GOT3 (cell line): ENCODE measurements at regions not wholly inside any gene's neighbourhood (a gene's known extent, or its start where the extent isn't known, plus 50 kb on each side); places are given as distances from the start of the nearest gene placed in this dataset.

Experiments used
- DNase-seq: peaks from one replicate; lab custom pipeline; 2025; ENCODE audit warnings: mixed read lengths; lab: John Stamatoyannopoulos, UW

DNA sequence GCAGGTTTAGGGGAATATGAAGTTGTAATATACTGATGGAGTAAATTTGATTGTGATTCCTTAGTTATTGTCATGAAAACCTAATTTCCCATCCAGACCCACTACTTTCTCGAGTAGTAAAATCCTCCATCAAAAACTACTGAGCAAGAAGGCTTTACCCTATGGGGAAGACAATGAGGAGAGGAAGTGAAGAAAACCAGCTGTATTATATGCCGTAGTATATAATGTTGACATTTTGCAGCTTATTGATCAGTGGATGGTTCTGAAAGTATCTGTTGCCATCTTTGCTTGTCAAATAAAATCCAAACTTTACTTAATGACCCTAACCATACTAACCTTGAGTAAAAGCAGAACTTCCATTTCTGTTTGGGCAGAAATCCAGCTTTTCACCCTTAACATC, 292.8 kb upstream of the RAG2 start:
- no peak for DNase-seq

DNA sequence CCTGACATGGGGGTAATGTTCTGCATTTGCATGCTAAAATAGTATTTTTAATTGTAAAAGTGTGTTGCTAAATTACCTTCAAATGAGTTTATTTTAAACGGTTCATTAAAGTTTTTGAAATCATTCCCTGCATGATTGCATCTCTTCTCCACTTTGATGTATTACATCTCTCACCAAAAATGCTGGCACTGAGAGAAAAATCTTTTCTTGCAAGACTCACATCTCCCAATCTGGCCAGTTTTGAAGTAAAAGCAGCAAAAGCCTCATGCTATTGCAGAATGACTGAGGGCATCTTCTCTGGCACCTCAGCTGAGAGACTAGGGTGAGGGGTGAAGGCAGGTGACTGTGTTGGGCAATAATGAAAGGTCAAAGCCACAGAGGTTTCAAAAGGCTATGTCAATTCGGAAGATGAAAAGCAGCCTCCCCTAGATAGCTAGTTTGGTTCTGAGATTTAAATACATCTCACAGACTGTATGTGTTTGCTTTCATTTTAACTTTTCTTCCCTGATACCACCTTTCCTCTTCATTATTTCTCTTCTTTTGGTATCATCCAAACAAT, 292.2 kb upstream of the RAG2 start:
- DNase-seq, result no peak

DNA sequence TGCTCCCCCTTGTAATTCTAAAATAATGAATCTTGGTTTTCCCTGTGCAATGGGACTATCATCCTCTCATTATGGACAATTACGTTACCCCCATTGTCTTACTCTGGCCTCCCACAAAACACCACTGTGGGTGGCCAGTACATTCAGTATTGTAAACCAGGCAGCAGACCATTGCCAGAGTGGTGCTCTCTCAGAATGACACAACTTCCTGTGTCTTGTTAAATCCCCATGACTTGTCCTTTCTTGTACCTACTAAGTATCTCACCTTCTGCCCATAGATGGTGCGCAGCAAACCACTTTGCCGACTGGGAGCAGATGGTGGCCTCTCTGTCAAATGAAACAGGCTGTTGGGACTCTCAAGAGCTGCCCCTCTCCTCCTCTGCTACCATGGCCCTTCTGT, 287.1 kb upstream of the RAG2 start:
- DNase-seq, result no peak

DNA sequence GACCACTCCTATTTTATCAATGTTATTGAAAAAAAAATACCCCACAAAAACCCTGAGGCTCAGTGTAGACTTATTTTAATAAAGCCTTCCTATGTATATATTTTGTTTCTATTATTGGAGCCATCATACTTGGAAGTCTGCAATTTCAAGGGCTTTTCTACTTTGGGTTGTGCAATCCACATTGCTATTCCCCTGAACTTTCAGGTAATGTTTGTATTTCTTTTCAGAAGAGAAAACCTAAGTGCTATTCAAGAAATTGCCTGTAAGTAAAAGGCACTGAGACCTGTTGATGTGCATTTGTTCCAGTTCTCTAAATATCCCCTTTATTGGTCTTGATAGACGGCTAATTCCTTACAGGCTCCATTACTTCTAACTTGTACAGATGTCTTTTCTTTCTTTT, 280.7 kb upstream of the RAG2 start:
- no peak for DNase-seq

DNA sequence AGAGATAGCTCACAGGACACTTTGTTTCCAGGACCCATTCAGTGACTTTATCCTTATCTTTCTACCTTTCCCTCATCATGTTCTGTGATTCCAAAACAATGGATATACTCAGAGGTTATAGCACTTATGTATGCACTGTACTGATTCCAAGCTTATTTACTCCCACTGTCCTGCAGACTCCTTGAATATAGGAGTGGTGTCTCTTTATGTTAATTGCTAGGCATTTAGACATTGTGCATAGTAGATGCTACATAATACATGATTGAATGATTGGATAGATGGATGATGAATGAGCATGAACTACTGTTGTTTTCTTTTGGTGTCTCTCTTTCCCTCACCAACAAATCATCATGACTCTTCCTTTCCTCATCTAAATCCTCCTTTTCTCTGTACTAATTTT, 279.1 kb upstream of the RAG2 start:
- DNase-seq, result no peak

DNA sequence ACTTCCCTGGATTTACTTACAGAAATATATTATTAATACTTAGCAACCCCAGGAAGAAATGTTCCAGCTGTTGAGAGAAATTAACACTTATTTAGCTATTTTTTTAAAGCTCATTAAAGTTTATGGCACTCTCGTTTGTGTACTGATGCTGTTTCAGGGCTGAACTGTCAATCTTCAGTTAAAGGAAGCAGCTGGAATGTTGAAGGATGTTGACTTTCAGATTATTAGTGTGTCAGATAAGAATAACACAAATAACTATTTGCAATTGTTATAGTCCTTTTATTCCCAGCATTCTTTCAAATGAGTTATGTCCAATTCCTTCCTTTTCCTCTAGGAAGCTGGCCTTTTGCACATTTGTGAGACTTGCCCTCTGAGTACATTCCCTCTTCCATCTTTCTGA, 278.2 kb upstream of the RAG2 start:
- DNase-seq, result no peak

DNA sequence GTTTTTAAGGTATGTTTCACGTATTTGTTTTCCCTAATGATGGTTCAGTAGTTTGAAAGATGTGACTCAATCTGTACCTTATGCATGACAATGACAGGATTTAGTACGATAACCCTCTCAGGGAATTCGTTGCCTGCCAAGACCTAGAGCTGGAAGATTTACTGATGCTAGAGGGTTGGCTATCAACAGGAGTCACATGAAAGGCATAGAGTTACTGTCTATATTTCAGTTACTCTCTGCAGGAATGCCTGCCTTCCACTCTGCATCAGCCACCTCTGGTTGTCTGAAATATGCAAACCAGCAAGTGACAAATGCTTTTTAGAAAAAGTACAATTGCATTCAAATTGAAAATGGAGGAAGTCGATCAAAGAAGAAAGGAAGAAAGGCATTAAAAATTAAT, 276.3 kb upstream of the RAG2 start:
- no peak for DNase-seq

DNA sequence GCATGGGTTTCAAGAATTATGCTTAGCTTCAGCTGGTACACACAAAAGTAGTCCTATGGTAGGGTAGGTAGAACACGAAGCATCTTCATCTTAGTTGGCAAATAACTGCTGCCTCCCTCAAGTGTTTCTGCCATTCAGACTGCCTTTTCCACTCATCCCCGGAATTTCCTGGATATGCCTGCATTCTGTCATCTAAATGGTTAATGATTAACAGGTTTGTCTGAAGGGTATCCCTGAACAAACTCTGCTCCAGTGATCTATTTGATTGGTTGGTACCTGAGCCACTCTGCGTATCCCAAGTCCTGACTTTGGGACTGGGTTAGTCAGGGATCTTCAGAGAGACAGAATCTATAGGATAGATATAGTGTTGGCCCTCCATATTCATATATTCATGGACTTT, 272.3 kb upstream of the RAG2 start:
- DNase-seq, result no peak

DNA sequence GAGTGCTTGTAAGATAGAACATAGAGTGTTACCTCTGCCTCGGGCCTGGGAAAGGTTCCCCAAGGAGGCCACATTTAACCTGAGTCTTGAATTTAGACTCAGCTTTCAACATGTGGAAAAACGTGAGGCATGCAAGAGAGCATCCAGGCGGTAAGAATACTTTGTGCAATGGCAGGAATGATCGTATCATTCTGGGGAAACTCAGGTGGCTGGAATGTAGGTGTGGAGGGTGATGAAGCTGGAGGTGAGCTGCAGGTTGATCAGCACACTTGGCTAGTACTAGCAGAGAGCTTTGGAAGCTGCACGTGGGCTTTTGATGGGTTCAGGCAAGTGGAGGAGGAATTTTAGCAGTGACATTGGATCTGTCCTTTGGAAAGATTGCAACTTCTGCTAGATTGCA, 270.3 kb upstream of the RAG2 start:
- no peak for DNase-seq

DNA sequence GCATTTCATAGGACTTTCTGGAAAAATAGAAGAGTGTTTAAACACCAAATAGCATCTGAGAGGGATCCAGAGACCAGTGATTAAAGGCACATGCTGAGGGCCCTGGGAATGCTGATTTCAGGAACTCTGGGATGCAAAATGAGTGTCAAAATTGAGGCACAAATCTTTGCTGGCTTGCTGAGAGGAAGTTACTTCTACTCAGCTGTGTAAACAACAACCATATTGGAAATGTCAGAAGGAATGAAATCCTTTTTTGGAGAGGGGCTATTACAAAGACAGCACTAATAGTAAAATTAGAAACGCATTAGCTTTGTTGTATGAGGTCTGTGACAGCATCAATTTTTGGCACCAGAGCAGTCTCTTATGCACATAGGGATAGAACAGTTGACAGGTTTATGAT, 267.8 kb upstream of the RAG2 start:
- no peak for DNase-seq

DNA sequence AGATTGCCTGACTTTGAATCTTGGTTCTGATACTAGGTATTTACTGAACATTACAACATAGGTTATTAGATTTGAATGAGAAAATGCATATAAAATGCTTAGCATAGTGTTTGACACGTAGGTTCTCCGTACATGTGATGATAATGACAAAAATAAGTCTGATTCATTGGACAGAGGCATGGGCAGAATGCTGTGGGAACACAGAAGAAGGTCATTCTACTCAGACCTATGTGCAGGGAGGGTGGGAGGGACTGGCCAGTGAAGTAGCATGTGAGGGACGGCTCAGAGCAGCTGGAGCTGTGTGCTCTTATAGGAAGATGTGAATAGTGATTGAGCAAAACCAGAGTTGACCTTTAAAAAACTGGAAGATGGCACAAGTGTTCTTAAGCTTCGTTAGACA, 256.8 kb upstream of the RAG2 start:
- DNase-seq, result no peak

DNA sequence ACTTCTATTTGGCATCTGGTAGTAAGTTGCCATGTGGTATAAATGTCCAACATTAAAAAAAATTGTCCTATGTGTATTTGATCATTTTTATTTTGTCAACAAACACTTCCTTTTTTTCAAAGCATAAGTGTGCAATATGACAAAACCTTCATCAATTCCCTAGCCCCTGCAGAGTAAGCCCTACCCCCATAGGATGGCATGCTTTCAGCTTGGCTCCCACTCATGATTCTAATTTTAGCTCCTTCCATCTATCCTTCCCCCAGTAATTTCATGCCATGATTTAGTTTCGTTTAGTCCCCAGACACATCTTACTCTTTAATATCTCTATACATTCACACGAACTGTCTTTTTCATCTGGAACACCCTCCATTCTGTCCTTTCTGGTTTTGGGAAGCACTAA, 250.6 kb upstream of the RAG2 start:
- no peak for DNase-seq

DNA sequence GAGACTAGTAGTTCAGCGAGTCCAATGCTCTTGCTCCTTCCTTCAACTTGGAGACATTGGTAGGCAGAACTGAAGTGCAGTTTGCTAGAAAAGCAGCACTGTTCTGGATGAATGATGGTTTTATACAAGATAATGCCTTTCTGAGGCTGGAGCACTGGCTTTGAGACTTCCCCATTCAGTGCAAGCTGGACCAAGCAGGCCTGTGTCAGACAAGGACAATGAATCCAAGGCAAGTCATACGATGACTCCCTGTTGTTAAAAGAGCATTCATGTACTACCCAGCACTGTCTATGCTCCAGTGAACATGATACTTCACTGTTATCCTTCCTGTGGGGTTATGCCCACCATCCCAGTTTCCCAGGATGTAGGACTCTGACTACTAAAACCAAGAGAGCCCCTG, 242.3 kb upstream of the RAG2 start:
- no peak for DNase-seq

DNA sequence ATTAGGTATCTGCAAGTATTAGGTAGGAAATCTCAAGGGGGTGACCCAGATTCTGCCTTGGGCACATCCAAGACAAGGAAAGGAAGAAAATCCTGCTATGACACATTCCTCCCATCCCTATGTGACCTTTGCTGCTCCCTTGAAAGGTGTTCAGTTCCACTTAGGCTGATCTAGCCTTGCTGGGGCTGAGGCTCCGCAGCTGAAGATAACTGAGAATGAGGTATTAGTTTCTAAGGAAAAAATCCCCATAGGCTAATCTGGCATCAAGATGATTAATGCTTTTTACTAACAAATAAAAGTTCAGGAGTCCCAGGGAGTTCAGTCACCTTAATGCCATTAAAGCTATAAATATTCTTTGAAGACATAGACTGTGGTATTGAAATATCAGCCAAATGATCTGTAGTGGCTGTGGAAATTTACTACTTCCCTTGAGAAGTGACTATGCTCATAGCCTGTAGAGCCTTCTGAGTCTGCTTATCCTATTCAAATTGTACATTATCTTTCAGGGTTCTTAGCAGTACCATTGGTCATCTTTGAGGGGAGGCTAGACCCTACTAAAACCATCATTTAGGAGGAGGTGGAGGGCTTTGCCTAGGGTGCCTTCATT, 239.9 kb upstream of the RAG2 start:
- DNase-seq, result no peak

DNA sequence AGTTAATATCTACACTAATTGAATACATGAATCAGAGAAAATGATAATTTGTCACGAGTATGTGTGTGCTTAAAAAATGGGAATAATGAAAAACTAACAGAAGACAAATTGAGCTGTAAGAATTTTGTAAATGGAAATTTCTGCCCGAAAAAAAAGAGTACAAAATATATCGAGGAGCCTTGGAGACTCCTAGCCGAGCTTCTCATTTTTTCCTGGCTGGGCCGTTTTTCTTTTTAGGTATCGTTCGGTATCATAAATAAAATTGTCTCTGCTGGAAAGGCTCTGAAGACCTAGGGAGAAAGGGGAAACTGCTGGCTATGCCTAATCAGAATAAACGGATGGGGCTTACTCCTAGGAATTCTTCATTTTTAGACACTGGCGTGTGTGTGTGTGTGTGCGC, 227.2 kb upstream of the RAG2 start:
- DNase-seq, result no peak

DNA sequence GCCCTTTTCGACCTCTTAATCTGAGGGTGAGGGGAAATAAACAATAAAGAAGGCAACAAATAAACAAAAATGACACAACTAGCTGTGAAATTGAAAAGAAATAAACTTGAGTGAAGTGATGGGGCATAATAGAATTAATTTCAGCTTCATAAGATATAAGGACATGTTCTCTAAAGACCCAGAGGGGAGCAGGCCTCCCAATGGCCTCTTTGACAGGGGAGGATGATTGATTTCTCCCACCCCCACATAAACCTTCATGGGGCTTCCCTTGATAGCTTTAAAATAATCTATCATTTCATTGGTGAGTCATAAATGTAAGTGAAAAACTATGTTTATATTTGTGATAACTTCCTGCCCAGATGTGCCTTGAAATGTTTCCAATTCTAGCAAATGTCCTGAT, 226.3 kb upstream of the RAG2 start:
- DNase-seq, result no peak

DNA sequence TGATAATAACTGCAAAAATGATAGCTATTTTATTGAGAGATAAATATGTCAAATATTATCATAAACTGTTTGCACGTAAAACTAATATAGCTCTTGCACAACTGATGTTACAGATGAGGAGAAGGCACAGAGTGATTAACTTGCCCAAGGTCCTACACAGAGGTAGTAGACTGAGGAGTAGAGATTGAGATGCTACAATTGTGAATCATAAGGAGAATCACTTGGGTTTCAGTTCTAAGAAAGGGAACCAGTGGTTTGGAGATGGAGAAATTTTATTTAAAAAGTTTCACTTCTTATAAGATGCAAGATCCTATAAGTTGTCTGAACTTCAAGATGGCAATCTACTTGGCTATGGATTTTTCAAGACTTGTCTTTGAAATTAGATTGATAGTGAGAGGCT, 224.8 kb upstream of the RAG2 start:
- no peak for DNase-seq

DNA sequence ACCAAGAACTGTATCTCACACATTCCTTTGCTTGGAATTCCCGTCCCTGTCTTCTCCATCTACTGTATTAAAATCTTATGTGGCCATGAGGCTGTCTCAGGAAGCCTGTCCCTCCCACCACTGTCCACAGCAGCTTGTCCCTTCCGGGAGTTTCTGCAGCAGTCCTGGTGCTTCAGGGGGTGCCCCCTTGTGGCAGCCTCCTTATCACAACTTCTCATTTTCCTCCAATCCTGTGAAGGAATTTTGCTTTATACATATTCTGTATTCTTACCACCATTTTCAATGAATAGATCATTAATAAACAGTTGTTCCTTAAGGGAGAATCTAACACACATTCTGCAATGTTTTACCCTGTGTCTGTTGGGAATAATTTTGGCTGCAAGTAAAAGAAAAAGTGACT, 220.4 kb upstream of the RAG2 start:
- DNase-seq, result no peak

DNA sequence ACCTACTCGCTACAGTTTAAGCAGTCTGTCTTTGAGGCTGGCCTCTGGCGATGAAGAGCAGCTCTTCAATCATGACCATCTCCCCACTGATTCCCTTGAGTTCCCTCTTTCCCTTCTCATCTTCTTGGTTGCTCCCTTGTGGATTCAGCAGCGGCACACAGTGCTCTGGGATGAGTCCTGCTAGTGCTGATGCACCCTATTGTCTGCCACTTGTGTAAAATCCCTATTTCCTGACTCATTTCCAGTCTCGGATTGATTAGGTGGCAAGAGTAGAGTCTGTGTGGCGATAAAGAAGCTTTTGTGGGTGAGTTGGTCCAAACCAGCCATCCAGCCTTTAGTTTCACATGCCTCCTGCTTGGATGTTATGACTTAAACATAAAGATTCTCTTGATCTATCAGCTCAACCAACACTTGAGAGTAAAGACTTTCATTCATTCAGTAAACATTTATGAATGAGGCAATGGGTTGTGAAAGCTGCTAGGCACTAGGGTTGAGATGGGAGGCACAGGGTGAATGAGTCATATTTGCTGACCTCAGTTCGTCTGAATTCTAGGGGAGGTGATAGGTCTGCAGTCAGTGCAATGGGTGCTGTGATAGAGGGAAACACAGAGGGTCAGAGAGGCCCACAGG, 219.4 kb upstream of the RAG2 start:
- no peak for DNase-seq

DNA sequence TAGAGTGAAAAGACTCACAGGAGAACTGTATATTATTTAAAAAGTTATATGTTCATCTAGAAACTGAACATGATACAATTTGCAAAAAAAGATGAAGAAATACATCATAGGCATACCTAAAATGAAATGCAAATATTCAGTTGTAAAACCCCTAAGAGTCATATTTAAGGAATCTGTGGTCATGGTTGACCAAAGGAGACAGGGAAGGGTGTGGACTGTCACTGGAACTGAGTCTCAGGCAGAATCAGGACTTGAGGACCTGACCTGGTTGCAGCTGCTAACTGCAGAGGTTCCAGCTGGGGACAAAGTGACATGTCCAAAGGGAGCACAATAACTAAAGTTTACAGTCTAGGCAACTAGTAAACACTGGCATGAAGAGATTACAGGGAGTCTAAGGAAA, 211.3 kb upstream of the RAG2 start:
- no peak for DNase-seq

DNA sequence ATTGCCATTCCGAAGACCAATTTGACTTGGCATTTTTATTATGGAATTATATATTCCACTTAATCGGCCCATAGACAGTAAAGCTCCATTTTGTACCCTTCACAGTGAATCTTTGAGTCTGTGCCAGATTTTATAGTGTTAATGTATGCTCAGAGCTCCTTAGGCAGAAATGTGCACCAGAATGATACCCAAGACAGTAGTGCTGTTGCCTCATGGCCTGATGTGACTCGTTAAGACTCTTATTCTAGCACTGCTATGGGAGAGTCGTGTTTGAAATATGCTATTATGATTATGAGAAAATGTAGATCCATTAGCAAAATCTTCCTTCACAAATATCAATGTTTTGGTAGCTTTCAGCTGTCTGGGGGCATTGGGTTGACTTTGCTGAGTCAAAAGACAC, 209.8 kb upstream of the RAG2 start:
- DNase-seq, result no peak

DNA sequence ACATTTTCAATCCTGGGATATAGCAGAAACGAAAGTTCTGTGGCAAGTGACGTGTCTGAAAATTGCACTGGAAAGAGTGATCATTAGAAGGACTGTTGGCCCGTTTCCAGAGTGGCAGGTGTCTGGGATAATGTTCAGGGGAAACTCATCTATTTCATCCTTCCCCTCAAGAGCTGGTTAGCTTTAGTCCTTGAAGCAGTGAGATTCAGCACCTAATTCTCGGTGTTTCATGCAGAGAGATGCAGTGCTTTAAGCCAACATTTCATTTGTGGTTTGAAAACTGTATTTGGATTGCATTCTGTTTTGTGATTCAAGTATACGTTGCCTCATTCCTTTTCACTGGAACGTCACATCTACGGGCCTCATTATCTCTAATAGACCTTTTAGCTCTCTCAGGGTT, 205.0 kb upstream of the RAG2 start:
- no peak for DNase-seq

DNA sequence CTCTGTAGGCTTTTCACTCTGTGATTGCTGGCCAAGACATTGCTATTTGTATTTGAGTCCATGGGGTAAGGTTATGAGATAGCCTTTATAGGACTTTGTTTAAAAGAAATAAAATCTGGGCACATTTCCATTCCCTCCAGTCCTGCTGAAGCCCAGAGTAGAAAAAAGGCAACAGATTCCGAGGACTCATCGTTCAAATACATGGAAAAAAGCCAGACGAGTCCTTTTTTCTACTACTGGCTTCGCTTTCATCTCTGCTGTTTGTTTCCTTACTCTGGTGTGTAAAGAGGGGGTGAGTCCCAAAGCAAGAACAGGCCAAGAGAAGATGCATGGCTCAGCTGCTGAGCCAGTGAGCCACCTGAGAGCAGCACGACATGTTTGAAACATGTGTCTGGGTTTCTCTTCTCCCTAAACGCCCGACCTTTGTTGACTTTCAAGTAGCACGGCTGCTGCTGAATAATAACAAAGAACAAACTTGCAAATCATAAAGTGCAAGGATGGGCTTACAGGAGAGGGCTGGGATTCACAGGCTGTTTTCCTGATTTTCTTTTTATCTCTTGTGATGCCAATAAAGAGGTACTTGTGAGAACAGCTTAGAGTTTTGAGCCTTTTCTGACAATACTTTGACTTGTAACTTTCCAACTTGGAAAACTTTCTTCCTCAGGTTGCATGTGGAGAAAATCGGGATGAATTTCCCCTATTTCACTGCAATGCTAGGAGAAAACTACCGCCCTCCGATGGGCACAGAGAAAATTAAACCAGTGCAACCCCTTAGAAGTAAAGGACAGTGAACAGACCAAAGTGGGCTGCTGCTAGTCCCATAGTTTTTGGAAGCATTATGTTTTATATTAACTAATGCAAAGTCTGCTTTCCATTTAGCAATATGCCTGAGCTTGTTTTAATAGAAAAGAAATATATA, 195.2 kb upstream of the RAG2 start:
- no peak for DNase-seq
